ENCODE measurements at regions not wholly inside any gene's neighbourhood (a gene's known extent, or its start where the extent isn't known, plus 50 kb on each side); places are given as distances from the start of the nearest gene placed in this dataset.

DNA sequence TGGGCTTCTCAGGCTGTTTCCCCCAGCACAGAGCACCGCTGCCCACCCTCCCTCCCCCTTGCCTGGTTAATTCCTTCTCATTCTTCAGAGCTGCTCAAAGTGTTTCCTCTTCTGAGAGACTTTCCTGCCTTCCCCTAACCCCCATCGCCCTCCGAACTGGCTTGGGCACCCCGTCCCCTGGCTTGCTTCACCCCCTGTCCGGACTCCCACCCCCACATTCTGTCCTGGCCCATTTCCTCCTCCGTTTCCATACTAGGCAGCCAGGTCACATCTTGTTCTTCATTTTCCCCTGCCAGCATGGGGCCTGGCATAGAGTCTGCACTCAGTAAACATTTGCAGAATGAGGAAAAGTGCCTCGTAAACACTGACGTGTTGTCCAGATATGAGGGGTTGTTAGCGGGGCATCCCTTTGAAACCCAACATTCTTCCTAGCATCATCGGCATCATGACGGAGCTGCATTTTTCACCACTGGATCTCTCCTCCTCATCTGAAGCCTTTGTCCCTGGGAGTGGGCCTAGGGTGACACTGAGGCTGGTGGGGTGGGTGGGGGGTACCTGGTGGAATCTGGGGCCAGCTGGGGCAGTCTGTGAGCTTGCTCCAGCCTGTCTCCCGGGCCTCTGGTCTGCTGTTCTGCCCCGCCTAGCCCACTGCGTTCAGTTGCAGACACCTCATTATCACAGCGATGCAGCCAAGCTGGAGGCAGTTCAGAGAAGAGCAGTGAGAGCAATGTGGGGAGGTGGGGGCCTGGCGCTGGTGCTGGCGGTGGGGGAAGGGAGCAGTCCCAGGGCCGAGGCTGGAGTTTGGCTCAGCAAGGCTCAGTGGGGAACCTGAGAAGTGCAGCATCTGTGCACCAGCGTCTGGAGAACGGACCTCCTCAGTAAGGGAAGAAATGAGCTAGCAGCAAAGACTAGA, 149.4 kb upstream of the PJA1 start:
- BruUV-seq (replicated peaks) = no TSS peak
- H3K36me3 ChIP-seq (replicated peaks in 1 of 2; ENCODE audit: control insufficient read depth in 1 of 2, insufficient read depth in 2 of 2, low read length in 2 of 2) = no peaks in the 10 kb centered on the region
- no peaks in the 10 kb centered on the region for H3K9me3 ChIP-seq (ENCODE audit: low read length)
- POLR2A ChIA-PET = no interaction called here
- no peaks in the 10 kb centered on the region for H3K79me2 ChIP-seq (ENCODE audit: insufficient read depth, low read length)
- DNase-seq (ENCODE audit: low spot score) (no peak), ATAC-seq (no peak), FAIRE-seq (no peak)
- no peaks in the 10 kb centered on the region; a peak in 1 of 5 replicates for H3K27me3 ChIP-seq (ENCODE audit: control insufficient read depth in 1 of 2, insufficient read depth in 2 of 2, low read length in 2 of 2)
- H3K4me3 ChIP-seq (replicated peaks in 1 of 3; ENCODE audit: insufficient read depth in 1 of 3, low read depth in 2 of 3, low read length in 3 of 3) = no peak overlapping the region
- no peak overlapping the region for H3K27ac ChIP-seq (ENCODE audit: extremely low read length, insufficient read depth, low read length)
- intact Hi-C loops (cut with micrococcal nuclease; ENCODE audit: unreplicated experiment) = no loop called here
- H2AFZ ChIP-seq (ENCODE audit: low read length) = no peak overlapping the region
- no peak overlapping the region for H3K9ac ChIP-seq (ENCODE audit: insufficient read depth, low read depth, low read length)
- H3K4me1 ChIP-seq (ENCODE audit: insufficient read depth, low read length) = peaks cover 21% of the 10 kb centered on the region
- no peak overlapping the region for H3K4me2 ChIP-seq (ENCODE audit: low read depth, low read length)
- CTCF ChIA-PET (ENCODE audit: low intra/inter-chr PET ratio, low total read pairs) = no interaction called here
- in situ Hi-C loops (cut with HindIII; ENCODE audit: extremely low pct_ligation_motif_present, low pct_unique_long_range_greater_than_20kb) = no loop called here
- H4K20me1 ChIP-seq (ENCODE audit: insufficient read depth, low read length) = no peaks in the 10 kb centered on the region
- WGBS (ENCODE audit: low lambda C conversion rate) = 8% methylated on average over 10 of the region's 20 CpGs
- TF ChIP-seq, protein P1, sequence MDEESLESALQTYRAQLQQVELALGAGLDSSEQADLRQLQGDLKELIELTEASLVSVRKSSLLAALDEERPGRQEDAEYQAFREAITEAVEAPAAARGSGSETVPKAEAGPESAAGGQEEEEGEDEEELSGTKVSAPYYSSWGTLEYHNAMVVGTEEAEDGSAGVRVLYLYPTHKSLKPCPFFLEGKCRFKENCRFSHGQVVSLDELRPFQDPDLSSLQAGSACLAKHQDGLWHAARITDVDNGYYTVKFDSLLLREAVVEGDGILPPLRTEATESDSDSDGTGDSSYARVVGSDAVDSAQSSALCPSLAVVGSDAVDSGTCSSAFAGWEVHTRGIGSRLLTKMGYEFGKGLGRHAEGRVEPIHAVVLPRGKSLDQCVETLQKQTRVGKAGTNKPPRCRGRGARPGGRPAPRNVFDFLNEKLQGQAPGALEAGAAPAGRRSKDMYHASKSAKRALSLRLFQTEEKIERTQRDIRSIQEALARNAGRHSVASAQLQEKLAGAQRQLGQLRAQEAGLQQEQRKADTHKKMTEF (CRISPR knock-in tag; IDR thresholded peaks at IDR 0.05) = no peak
- TF ChIP-seq LCORL (IDR thresholded peaks at IDR 0.05) = no peak
- no peak for TF ChIP-seq LCORL (CRISPR knock-in tag; IDR thresholded peaks at IDR 0.05)
- no peak for TF ChIP-seq KAT7 (CRISPR knock-in tag; IDR thresholded peaks at IDR 0.05; ENCODE audit: borderline replicate concordance)
- TF ChIP-seq, protein P2, sequence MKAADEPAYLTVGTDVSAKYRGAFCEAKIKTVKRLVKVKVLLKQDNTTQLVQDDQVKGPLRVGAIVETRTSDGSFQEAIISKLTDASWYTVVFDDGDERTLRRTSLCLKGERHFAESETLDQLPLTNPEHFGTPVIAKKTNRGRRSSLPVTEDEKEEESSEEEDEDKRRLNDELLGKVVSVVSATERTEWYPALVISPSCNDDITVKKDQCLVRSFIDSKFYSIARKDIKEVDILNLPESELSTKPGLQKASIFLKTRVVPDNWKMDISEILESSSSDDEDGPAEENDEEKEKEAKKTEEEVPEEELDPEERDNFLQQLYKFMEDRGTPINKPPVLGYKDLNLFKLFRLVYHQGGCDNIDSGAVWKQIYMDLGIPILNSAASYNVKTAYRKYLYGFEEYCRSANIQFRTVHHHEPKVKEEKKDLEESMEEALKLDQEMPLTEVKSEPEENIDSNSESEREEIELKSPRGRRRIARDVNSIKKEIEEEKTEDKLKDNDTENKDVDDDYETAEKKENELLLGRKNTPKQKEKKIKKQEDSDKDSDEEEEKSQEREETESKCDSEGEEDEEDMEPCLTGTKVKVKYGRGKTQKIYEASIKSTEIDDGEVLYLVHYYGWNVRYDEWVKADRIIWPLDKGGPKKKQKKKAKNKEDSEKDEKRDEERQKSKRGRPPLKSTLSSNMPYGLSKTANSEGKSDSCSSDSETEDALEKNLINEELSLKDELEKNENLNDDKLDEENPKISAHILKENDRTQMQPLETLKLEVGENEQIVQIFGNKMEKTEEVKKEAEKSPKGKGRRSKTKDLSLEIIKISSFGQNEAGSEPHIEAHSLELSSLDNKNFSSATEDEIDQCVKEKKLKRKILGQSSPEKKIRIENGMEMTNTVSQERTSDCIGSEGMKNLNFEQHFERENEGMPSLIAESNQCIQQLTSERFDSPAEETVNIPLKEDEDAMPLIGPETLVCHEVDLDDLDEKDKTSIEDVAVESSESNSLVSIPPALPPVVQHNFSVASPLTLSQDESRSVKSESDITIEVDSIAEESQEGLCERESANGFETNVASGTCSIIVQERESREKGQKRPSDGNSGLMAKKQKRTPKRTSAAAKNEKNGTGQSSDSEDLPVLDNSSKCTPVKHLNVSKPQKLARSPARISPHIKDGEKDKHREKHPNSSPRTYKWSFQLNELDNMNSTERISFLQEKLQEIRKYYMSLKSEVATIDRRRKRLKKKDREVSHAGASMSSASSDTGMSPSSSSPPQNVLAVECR (CRISPR knock-in tag; IDR thresholded peaks at IDR 0.05; ENCODE audit: borderline replicate concordance) = no peak
- TF ChIP-seq, protein P3, sequence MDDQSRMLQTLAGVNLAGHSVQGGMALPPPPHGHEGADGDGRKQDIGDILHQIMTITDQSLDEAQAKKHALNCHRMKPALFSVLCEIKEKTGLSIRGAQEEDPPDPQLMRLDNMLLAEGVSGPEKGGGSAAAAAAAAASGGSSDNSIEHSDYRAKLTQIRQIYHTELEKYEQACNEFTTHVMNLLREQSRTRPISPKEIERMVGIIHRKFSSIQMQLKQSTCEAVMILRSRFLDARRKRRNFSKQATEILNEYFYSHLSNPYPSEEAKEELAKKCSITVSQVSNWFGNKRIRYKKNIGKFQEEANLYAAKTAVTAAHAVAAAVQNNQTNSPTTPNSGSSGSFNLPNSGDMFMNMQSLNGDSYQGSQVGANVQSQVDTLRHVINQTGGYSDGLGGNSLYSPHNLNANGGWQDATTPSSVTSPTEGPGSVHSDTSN (CRISPR knock-in tag; IDR thresholded peaks at IDR 0.05; ENCODE audit: borderline replicate concordance) = no peak
- TF ChIP-seq ZNF703 (CRISPR knock-in tag; IDR thresholded peaks at IDR 0.05; ENCODE audit: borderline replicate concordance) = no peak
- TF ChIP-seq, protein P4, sequence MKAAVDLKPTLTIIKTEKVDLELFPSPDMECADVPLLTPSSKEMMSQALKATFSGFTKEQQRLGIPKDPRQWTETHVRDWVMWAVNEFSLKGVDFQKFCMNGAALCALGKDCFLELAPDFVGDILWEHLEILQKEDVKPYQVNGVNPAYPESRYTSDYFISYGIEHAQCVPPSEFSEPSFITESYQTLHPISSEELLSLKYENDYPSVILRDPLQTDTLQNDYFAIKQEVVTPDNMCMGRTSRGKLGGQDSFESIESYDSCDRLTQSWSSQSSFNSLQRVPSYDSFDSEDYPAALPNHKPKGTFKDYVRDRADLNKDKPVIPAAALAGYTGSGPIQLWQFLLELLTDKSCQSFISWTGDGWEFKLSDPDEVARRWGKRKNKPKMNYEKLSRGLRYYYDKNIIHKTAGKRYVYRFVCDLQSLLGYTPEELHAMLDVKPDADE (CRISPR knock-in tag; IDR thresholded peaks at IDR 0.05) = no peak
- no peak for TF ChIP-seq ZNF17 (CRISPR knock-in tag; IDR thresholded peaks at IDR 0.05)
- TF ChIP-seq FLYWCH1 (CRISPR knock-in tag; IDR thresholded peaks at IDR 0.05) = no peak
- TF ChIP-seq ZNF10 (CRISPR knock-in tag; IDR thresholded peaks at IDR 0.05; ENCODE audit: borderline replicate concordance, low read depth) = no peak
- no peak for TF ChIP-seq HNRNPL (IDR thresholded peaks at IDR 0.05; ENCODE audit: low read depth, low read length)
- no peak for TF ChIP-seq NBN (conservative IDR thresholded peaks at IDR 0.05)
- TF ChIP-seq TOE1 (CRISPR knock-in tag; IDR thresholded peaks at IDR 0.05) = no peak
- no peak for TF ChIP-seq NONO (IDR thresholded peaks at IDR 0.05)
- no peak for TF ChIP-seq NONO (CRISPR knock-in tag; conservative IDR thresholded peaks at IDR 0.05)
- TF ChIP-seq ZNF782 (CRISPR knock-in tag; IDR thresholded peaks at IDR 0.05; ENCODE audit: borderline replicate concordance) = no peak
- no peak for TF ChIP-seq KLF11 (CRISPR knock-in tag; IDR thresholded peaks at IDR 0.05)

All from HepG2 (cell line).